ENCODE measurements at regions not wholly inside any gene's neighbourhood (a gene's known extent, or its start where the extent isn't known, plus 50 kb on each side); places are given as distances from the start of the nearest gene placed in this dataset.

DNA sequence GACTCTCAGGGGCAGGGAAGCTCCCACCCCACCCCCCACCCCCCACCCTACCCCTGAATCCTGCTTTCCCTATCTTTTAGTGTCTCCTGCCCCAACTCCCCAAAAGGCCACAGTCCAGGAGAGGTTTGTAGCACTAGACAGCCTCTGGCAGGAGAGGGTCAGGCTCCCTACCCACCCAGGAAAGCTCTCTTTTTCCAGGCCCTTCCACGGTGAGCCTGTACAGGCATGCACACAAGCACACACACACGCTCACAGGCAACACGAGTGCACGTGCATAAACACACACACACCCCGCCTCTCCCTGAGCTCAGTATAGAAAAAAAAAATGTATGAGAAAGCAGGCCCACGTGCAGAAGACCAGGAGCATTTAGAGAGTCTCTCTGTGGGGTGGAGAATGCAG, 414.0 kb downstream of the MN1 start:
- no peak for DNase-seq (ENCODE audit: low read depth)
- no peak overlapping the region for H3K4me3 ChIP-seq (ENCODE audit: low read depth, low read length)
- TF ChIP-seq, protein P1, sequence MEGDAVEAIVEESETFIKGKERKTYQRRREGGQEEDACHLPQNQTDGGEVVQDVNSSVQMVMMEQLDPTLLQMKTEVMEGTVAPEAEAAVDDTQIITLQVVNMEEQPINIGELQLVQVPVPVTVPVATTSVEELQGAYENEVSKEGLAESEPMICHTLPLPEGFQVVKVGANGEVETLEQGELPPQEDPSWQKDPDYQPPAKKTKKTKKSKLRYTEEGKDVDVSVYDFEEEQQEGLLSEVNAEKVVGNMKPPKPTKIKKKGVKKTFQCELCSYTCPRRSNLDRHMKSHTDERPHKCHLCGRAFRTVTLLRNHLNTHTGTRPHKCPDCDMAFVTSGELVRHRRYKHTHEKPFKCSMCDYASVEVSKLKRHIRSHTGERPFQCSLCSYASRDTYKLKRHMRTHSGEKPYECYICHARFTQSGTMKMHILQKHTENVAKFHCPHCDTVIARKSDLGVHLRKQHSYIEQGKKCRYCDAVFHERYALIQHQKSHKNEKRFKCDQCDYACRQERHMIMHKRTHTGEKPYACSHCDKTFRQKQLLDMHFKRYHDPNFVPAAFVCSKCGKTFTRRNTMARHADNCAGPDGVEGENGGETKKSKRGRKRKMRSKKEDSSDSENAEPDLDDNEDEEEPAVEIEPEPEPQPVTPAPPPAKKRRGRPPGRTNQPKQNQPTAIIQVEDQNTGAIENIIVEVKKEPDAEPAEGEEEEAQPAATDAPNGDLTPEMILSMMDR (IDR thresholded peaks at IDR 0.05; ENCODE audit: insufficient read depth, low read depth, low read length) = no peak

- no peak for DNase-seq (ENCODE audit: low read depth)
- no peak overlapping the region for H3K4me3 ChIP-seq (ENCODE audit: low read depth, low read length)
- TF ChIP-seq, protein P1 (IDR thresholded peaks at IDR 0.05; ENCODE audit: insufficient read depth, low read depth, low read length) = no peak
Observed at GRCh38 chr22:27388090-27388600, 413.4 kb downstream of the MN1 start.

DNA sequence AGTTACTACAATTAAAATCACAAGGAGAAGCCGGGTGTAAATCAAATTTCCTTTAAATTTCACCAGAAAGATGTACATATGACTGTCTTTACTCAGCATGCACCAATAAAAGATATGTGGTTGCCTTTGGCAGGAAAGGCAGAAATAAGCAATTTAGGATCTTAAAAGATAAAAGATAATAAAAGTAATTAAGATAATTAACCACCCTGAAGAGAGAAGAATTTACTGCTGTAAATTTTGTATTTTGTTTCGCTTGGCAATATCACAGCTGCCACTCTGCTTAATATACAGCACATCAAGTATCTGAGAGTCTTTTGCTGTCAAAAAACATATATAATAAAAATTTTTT, 411.9 kb downstream of the MN1 start:
- no peak overlapping the region for H3K4me3 ChIP-seq (ENCODE audit: low read depth, low read length)
- DNase-seq (ENCODE audit: low read depth) = no peak
- TF ChIP-seq, protein P1 (IDR thresholded peaks at IDR 0.05; ENCODE audit: insufficient read depth, low read depth, low read length) = no peak

GRCh38 chr22:27391092-27391770, 410.3 kb downstream of the MN1 start:
- TF ChIP-seq, protein P1 (IDR thresholded peaks at IDR 0.05; ENCODE audit: insufficient read depth, low read depth, low read length) = no peak
- DNase-seq (ENCODE audit: low read depth) = no peak
- no peak overlapping the region for H3K4me3 ChIP-seq (ENCODE audit: low read depth, low read length)

GRCh38 chr22:27393371-27393770, 408.2 kb downstream of the MN1 start:
- no peak overlapping the region for H3K4me3 ChIP-seq (ENCODE audit: low read depth, low read length)
- TF ChIP-seq, protein P1 (IDR thresholded peaks at IDR 0.05; ENCODE audit: insufficient read depth, low read depth, low read length) = no peak
- DNase-seq (ENCODE audit: low read depth) = no peak

GRCh38 chr22:27394806-27395404, 406.7 kb downstream of the MN1 start:
- TF ChIP-seq, protein P1 (IDR thresholded peaks at IDR 0.05; ENCODE audit: insufficient read depth, low read depth, low read length) = no peak
- H3K4me3 ChIP-seq (ENCODE audit: low read depth, low read length) = no peak overlapping the region
- no peak for DNase-seq (ENCODE audit: low read depth)

All from fibroblast of villous mesenchyme (primary cell).